H1 (cell line): ENCODE measurements at regions not wholly inside any gene's neighbourhood (a gene's known extent, or its start where the extent isn't known, plus 50 kb on each side); places are given as distances from the start of the nearest gene placed in this dataset.

Experiments
- CHD7 ChIP-seq: fragments of 300-600 bp; sonication (generic); IDR thresholded peaks from 2 replicates; pipeline ENCODE4 v1.7.1; 2012; ENCODE audit warnings: low read length, moderate library complexity, mild to moderate bottlenecking, inconsistent platforms; ENCODE audit not compliant: insufficient replicate concordance
- HDAC6 ChIP-seq: IDR thresholded peaks from one replicate; pipeline ENCODE4 v1.7.1; 2012; ENCODE audit warnings: low read depth, mild to moderate bottlenecking, inconsistent platforms, low read length, moderate library complexity
- JUN ChIP-seq: IDR thresholded peaks from 2 replicates; pipeline ENCODE4 v1.6.1; 2011; ENCODE audit warnings: low read depth, mild to moderate bottlenecking, improper control_type of control experiment, low read length
- MAX ChIP-seq: IDR thresholded peaks from 2 replicates; pipeline ENCODE4 v1.6.1; 2012; ENCODE audit warnings: inconsistent platforms
- RAD21 ChIP-seq, 2 experiments: IDR thresholded peaks in 1 of 2; conservative IDR thresholded peaks in 1 of 2; 2 replicates each; pipeline ENCODE4 v1.6.1; 2011; ENCODE audit warnings: low read depth in 2 of 2, low read length in 2 of 2, improper control_type of control experiment in 1 of 2, inconsistent platforms in 1 of 2, mild to moderate bottlenecking in 1 of 2, moderate library complexity in 1 of 2
- SP1 ChIP-seq: IDR thresholded peaks from 2 replicates; pipeline ENCODE4 v1.6.1; 2011; ENCODE audit warnings: low read depth, low read length
- USF2 ChIP-seq: IDR thresholded peaks from 2 replicates; pipeline ENCODE4 v1.6.1; 2011; ENCODE audit warnings: low read length, improper control_type of control experiment
- ZNF274 ChIP-seq: IDR thresholded peaks from 2 replicates; pipeline ENCODE4 v1.7.0; 2012; ENCODE audit warnings: low read length, borderline replicate concordance; ENCODE audit errors: extremely low read depth

- no peak for TF ChIP-seq CHD7
- TF ChIP-seq HDAC6 = no peak
- TF ChIP-seq ZNF274 = no peak
- no peak for TF ChIP-seq RAD21 (IDR thresholded peaks at IDR 0.05 in 1 of 2, conservative IDR thresholded peaks at IDR 0.05 in 1 of 2; ENCODE audit: low read depth in 2 of 2, low read length in 2 of 2)
- TF ChIP-seq MAX = no peak
- no peak for TF ChIP-seq USF2
- TF ChIP-seq SP1 = no peak
- no peak for TF ChIP-seq JUN
These were observed 84.5 kb downstream of the POU3F3 start (continued) for GRCh38 chr2:104938231-104938941.
